A549 (cell line): ENCODE measurements at regions not wholly inside any gene's neighbourhood (a gene's known extent, or its start where the extent isn't known, plus 50 kb on each side); places are given as distances from the start of the nearest gene placed in this dataset.

Experiments used
- ATAC-seq, 2 experiments: fragments of 200-7000 bp in 1 of 2; fragments of >200 bp in 1 of 2; cut with Nextera tagmentation in 1 of 2; cut with Tn5 transposase in 1 of 2; 3 replicates each; pipeline versions ENCODE4 v1.8.0 to v1.9.1; 2018 to 2020; ENCODE audit warnings: mild to moderate bottlenecking in 1 of 2, moderate library complexity in 1 of 2
- CTCF ChIA-PET: fragments of 300-600 bp; sonication (Branson Sonifier 250); formaldehyde crosslinking; extraction: SDS; loops from one replicate; lab custom pipeline; 2021; ENCODE audit warnings: antibody characterized with exemption, inconsistent platforms; lab: Yijun Ruan, JAX
- POLR2A ChIA-PET: fragments of 350-600 bp; formaldehyde crosslinking; extraction: SDS; loops from one replicate; lab custom pipeline; 2021; ENCODE audit warnings: antibody characterized with exemption, inconsistent platforms; lab: Yijun Ruan, JAX
- DNase-seq, 2 experiments: peaks; one replicate each; pipeline versions ENCODE4 v3.0.0 to v3.0.0-alpha.2; 2011 to 2016; ENCODE audit warnings: low read depth in 1 of 2, low spot score in 1 of 2
- FAIRE-seq: peaks from 2 replicates; lab custom pipeline; 2011; peaks lifted over from hg19 to GRCh38; lab: Jason Lieb, UNC
- H3K27ac ChIP-seq, 2 experiments: fragments of >200 bp; sonication (Bioruptor Twin); formaldehyde crosslinking; 3 replicates each; pipeline ENCODE4 v1.5.1; 2016 to 2017
- H3K4me1 ChIP-seq: fragments of >200 bp; sonication (Bioruptor Twin); formaldehyde crosslinking; 3 replicates; pipeline ENCODE4 v1.6.1; 2016
- H3K4me2 ChIP-seq: fragments of >200 bp; sonication (Bioruptor Twin); formaldehyde crosslinking; 3 replicates; pipeline ENCODE4 v1.6.1; 2016
- H3K4me3 ChIP-seq: fragments of >200 bp; sonication (Bioruptor Twin); formaldehyde crosslinking; 3 replicates; pipeline ENCODE4 v1.5.1; 2016
- H3K9me3 ChIP-seq: fragments of >200 bp; sonication (Bioruptor Twin); formaldehyde crosslinking; 3 replicates; pipeline ENCODE4 v1.6.1; 2016
- ATOH8 ChIP-seq: fragments of 250-450 bp; sonication (Bioruptor Pico); IDR thresholded peaks from 2 replicates; pipeline ENCODE4 v1.5.0; 2020; ENCODE audit warnings: low read depth, mild to moderate bottlenecking, moderate library complexity
- BHLHE40 ChIP-seq: IDR thresholded peaks from 2 replicates; pipeline ENCODE4 v1.6.1; 2012; ENCODE audit warnings: low read depth, low read length, inconsistent platforms
- CBX8 ChIP-seq: fragments of 200-600 bp; sonication (generic); IDR thresholded peaks from 2 replicates; pipeline ENCODE4 v1.6.1; 2016
- CHD4 ChIP-seq: fragments of 200-600 bp; sonication (generic); IDR thresholded peaks from 2 replicates; pipeline ENCODE4 v1.6.1; 2016; ENCODE audit warnings: antibody characterized with exemption, mild to moderate bottlenecking, borderline replicate concordance
- ESRRA ChIP-seq: fragments of 150-350 bp; IDR thresholded peaks from 2 replicates; pipeline ENCODE4 v1.6.1; 2014; ENCODE audit warnings: mild to moderate bottlenecking, low read length, borderline replicate concordance
- FOSB ChIP-seq: fragments of 250-450 bp; sonication (Bioruptor Pico); IDR thresholded peaks from 2 replicates; pipeline ENCODE4 v1.5.0; 2020; ENCODE audit warnings: mild to moderate bottlenecking, moderate library complexity
- GATA3 ChIP-seq: IDR thresholded peaks from 2 replicates; pipeline ENCODE4 v1.6.1; 2012; ENCODE audit warnings: borderline replicate concordance
- HES2 ChIP-seq: fragments of >200 bp; sonication (Bioruptor Twin); formaldehyde crosslinking; IDR thresholded peaks from 2 replicates; pipeline ENCODE4 v1.6.1; 2016
- HOXB13 ChIP-seq: fragments of 250-450 bp; sonication (Bioruptor Pico); IDR thresholded peaks from 2 replicates; pipeline ENCODE4 v1.5.0; 2020; ENCODE audit warnings: low read depth, mild to moderate bottlenecking, moderate library complexity
- HOXB5 ChIP-seq: fragments of 250-450 bp; sonication (Bioruptor Pico); IDR thresholded peaks from 2 replicates; pipeline ENCODE4 v1.5.0; 2020; ENCODE audit warnings: mild to moderate bottlenecking, moderate library complexity
- JUN ChIP-seq, 2 experiments: fragments of >200 bp; sonication (Bioruptor Twin); formaldehyde crosslinking; IDR thresholded peaks; 2 replicates in 1 of 2; 3 replicates in 1 of 2; pipeline ENCODE4 v1.6.1; 2016 to 2017
- JUNB ChIP-seq: fragments of >200 bp; sonication (Bioruptor Twin); formaldehyde crosslinking; IDR thresholded peaks from 2 replicates; pipeline ENCODE4 v1.6.1; 2016
- KDM1A ChIP-seq: fragments of 200-600 bp; sonication (generic); IDR thresholded peaks from 2 replicates; pipeline ENCODE4 v1.6.1; 2016; ENCODE audit warnings: low read depth, mild to moderate bottlenecking
- KDM5A ChIP-seq: fragments of 200-600 bp; sonication (generic); IDR thresholded peaks from 2 replicates; pipeline ENCODE4 v1.6.1; 2016; ENCODE audit warnings: antibody characterized with exemption, mild to moderate bottlenecking
- MAFK ChIP-seq: fragments of 450-650 bp; IDR thresholded peaks from 2 replicates; pipeline ENCODE4 v1.6.1; 2014; ENCODE audit not compliant: partially characterized antibody
- MAZ ChIP-seq: fragments of 150-350 bp; IDR thresholded peaks from 2 replicates; pipeline ENCODE4 v1.6.1; 2014; ENCODE audit warnings: antibody characterized with exemption, low read depth, low read length, borderline replicate concordance
- NFE2L2 ChIP-seq: fragments of 150-350 bp; conservative IDR thresholded peaks from 2 replicates; pipeline ENCODE4 v1.6.1; 2014; ENCODE audit warnings: low read length
- NR3C1 ChIP-seq: fragments of >200 bp; sonication (Bioruptor Twin); formaldehyde crosslinking; IDR thresholded peaks from 3 replicates; pipeline ENCODE4 v1.6.1; 2017
- PBX3 ChIP-seq: IDR thresholded peaks from 2 replicates; pipeline ENCODE4 v1.6.1; 2012
- PHF8 ChIP-seq: fragments of 200-600 bp; sonication (generic); IDR thresholded peaks from 2 replicates; pipeline ENCODE4 v1.6.1; 2016; ENCODE audit warnings: low read depth, mild to moderate bottlenecking, antibody characterized with exemption, moderate library complexity, borderline replicate concordance
- POLR2A ChIP-seq: IDR thresholded peaks from 2 replicates; pipeline ENCODE4 v1.6.1; 2012; ENCODE audit warnings: mild to moderate bottlenecking, low read length
- POLR2AphosphoS2 ChIP-seq: conservative IDR thresholded peaks from 2 replicates; pipeline ENCODE4 v1.6.1; 2012; ENCODE audit warnings: low read length, improper control_type of control experiment, inconsistent platforms
- RARB ChIP-seq: fragments of 250-450 bp; sonication (Bioruptor Pico); IDR thresholded peaks from 2 replicates; pipeline ENCODE4 v1.8.0; 2021; ENCODE audit warnings: mild to moderate bottlenecking, moderate library complexity
- RFX5 ChIP-seq: fragments of 450-650 bp; IDR thresholded peaks from 2 replicates; pipeline ENCODE4 v1.7.1; 2014; ENCODE audit warnings: antibody characterized with exemption, mild to moderate bottlenecking, moderate library complexity
- USF2 ChIP-seq: fragments of 450-650 bp; IDR thresholded peaks from 2 replicates; pipeline ENCODE4 v1.6.1; 2014; ENCODE audit warnings: antibody characterized with exemption
- ZC3H11A ChIP-seq: fragments of 450-650 bp; IDR thresholded peaks from 2 replicates; pipeline ENCODE4 v1.6.1; 2014; ENCODE audit warnings: antibody characterized with exemption, mild to moderate bottlenecking
- ZFP36 ChIP-seq: fragments of 450-650 bp; IDR thresholded peaks from 2 replicates; pipeline ENCODE4 v1.6.1; 2014; ENCODE audit warnings: borderline replicate concordance; ENCODE audit not compliant: partially characterized antibody
- ZSCAN20 ChIP-seq: fragments of 250-450 bp; sonication (Bioruptor Pico); IDR thresholded peaks from 2 replicates; pipeline ENCODE4 v1.8.0; 2022; ENCODE audit warnings: mild to moderate bottlenecking, moderate library complexity
- WGBS: methylation state at CpG from one replicate; pipeline ENCODE4 v1.1.6; 2017; ENCODE audit errors: missing lambda C conversion rate; 5-methylcytosine and 5-hydroxymethylcytosine counted together
- TF ChIP-seq, protein P1 (sequence below): fragments of >200 bp; sonication (Bioruptor Twin); formaldehyde crosslinking; IDR thresholded peaks from 3 replicates; pipeline ENCODE4 v1.6.1; 2016
- TF ChIP-seq, protein P2 (sequence below): fragments of >200 bp; sonication (Bioruptor Twin); formaldehyde crosslinking; IDR thresholded peaks from 3 replicates; pipeline ENCODE4 v1.5.1; 2016

DNA sequence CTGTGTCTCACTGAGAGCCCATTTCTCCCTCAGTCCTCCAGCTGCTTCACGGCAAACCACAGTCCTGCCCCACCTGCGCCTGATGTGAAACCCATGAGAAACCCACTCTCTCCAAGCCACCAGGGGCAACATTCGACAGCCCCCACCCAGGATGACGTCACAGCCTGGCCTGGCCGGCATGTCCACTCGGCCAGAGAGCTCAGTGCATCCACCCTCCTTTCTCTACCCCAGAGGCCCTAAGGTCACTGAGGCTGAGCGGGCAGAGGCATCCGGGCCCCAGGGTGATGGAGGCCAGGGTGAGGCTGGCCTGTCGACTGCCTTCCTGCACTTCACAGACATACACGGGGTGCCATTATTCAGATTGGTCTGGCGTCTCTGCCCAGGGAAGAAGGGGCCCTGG is 402.7 kb upstream of the MYT1L start (continued):
- TF ChIP-seq USF2, result no peak
- TF ChIP-seq ZSCAN20, result no peak
- no peak for TF ChIP-seq MAZ
- TF ChIP-seq ATOH8 (CRISPR knock-in tag), result no peak
- TF ChIP-seq MAFK, result no peak
- no peak for TF ChIP-seq NFE2L2
- TF ChIP-seq HOXB13 (CRISPR knock-in tag), result no peak
- no peak for TF ChIP-seq ESRRA

- ATAC-seq (no peak), FAIRE-seq (no peak), DNase-seq (no peak)
- WGBS, result 28% methylated on average over 17 of the region's 17 CpGs
- Histone ChIP-seq H3K4me2 (no peak overlapping the region), H3K4me3 (no peak overlapping the region), H3K4me1 (no peaks in the 10 kb centered on the region), H3K27ac (no peak overlapping the region), H3K9me3 (no peaks in the 10 kb centered on the region)
- ChIA-PET POLR2A (no interaction called here), CTCF (no interaction called here)
- no peak for TF ChIP-seq KDM5A
- TF ChIP-seq NR3C1, result no peak
- TF ChIP-seq JUN (IDR thresholded peaks at IDR 0.05), result no peak
- TF ChIP-seq RFX5, result no peak
- TF ChIP-seq, protein P1, sequence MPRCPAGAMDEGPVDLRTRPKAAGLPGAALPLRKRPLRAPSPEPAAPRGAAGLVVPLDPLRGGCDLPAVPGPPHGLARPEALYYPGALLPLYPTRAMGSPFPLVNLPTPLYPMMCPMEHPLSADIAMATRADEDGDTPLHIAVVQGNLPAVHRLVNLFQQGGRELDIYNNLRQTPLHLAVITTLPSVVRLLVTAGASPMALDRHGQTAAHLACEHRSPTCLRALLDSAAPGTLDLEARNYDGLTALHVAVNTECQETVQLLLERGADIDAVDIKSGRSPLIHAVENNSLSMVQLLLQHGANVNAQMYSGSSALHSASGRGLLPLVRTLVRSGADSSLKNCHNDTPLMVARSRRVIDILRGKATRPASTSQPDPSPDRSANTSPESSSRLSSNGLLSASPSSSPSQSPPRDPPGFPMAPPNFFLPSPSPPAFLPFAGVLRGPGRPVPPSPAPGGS, result no peak
- no peak for TF ChIP-seq CBX8
- no peak for TF ChIP-seq MAFK
- TF ChIP-seq GATA3, result no peak
- TF ChIP-seq POLR2A, result no peak
- TF ChIP-seq HOXB5 (CRISPR knock-in tag), result no peak
Measured at GRCh38 chr2:2732331-2733119, 401.4 kb upstream of the MYT1L start.

GRCh38 chr2:2731816-2732284 is 400.8 kb upstream of the MYT1L start:
- FAIRE-seq (no peak), ATAC-seq (no peak), DNase-seq (no peak)
- Histone ChIP-seq H3K9me3 (no peaks in the 10 kb centered on the region), H3K4me1 (no peaks in the 10 kb centered on the region), H3K27ac (no peak overlapping the region), H3K4me3 (no peak overlapping the region), H3K4me2 (no peak overlapping the region)
- CTCF ChIA-PET, result interaction anchor here (1.7 kb wide), 1 partner anchor 33 kb away, joined by 4 read pairs; no protein-coding TSS in a partner anchor
- 50% methylated on average over 19 of the region's 19 CpGs for WGBS
- no peak for TF ChIP-seq POLR2AphosphoS2
- TF ChIP-seq JUNB, result no peak
- TF ChIP-seq KDM5A, result no peak
- no peak for TF ChIP-seq HES2
- no peak for TF ChIP-seq MAFK
- TF ChIP-seq JUN (IDR thresholded peaks at IDR 0.05), result no peak
- TF ChIP-seq KDM1A, result no peak
- no peak for TF ChIP-seq RARB (CRISPR knock-in tag)
- no peak for TF ChIP-seq POLR2A
- no peak for TF ChIP-seq PBX3
- TF ChIP-seq, protein P2, sequence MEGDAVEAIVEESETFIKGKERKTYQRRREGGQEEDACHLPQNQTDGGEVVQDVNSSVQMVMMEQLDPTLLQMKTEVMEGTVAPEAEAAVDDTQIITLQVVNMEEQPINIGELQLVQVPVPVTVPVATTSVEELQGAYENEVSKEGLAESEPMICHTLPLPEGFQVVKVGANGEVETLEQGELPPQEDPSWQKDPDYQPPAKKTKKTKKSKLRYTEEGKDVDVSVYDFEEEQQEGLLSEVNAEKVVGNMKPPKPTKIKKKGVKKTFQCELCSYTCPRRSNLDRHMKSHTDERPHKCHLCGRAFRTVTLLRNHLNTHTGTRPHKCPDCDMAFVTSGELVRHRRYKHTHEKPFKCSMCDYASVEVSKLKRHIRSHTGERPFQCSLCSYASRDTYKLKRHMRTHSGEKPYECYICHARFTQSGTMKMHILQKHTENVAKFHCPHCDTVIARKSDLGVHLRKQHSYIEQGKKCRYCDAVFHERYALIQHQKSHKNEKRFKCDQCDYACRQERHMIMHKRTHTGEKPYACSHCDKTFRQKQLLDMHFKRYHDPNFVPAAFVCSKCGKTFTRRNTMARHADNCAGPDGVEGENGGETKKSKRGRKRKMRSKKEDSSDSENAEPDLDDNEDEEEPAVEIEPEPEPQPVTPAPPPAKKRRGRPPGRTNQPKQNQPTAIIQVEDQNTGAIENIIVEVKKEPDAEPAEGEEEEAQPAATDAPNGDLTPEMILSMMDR, result no peak
- TF ChIP-seq BHLHE40, result no peak
- TF ChIP-seq PHF8, result no peak
- no peak for TF ChIP-seq RFX5
- no peak for TF ChIP-seq ZC3H11A
- no peak for TF ChIP-seq ZFP36
- no peak for TF ChIP-seq FOSB
- no peak for TF ChIP-seq CHD4
- POLR2A ChIA-PET, result no interaction called here
